B cell (primary cell): ENCODE measurements at regions not wholly inside any gene's neighbourhood (a gene's known extent, or its start where the extent isn't known, plus 50 kb on each side); places are given as distances from the start of the nearest gene placed in this dataset.

Source experiments
- CTCF ChIP-seq: fragments of 200-600 bp; IDR thresholded peaks from one replicate; pipeline ENCODE4 v1.8.0; 2022; ENCODE audit warnings: antibody characterized with exemption, mild to moderate bottlenecking
- EZH2 ChIP-seq: IDR thresholded peaks from 2 replicates; pipeline ENCODE4 v1.6.1; 2012; ENCODE audit warnings: borderline replicate concordance, low read depth, mild to moderate bottlenecking, moderate library complexity, low read length; ENCODE audit not compliant: insufficient read depth, poor library complexity, severe bottlenecking

- TF ChIP-seq CTCF (no peak), EZH2 (no peak)
Measured at GRCh38 chr15:61447981-61448380, 218.9 kb upstream of the RORA start.
